Mucosa of descending colon (tissue), 3 donors: ENCODE measurements at regions not wholly inside any gene's neighbourhood (a gene's known extent, or its start where the extent isn't known, plus 50 kb on each side); places are given as distances from the start of the nearest gene placed in this dataset.

Source experiments
- ATAC-seq: fragments of 200-7000 bp; cut with Tn5 transposase; one replicate; pipeline ENCODE4 v1.9.1; 2020; ENCODE audit warnings: mild to moderate bottlenecking, moderate library complexity
- DNase-seq, 3 donors: peaks; one replicate each; pipeline ENCODE4 v3.0.0-alpha.2; 2020
- H3K36me3 ChIP-seq: fragments of 200-600 bp; one replicate; pipeline ENCODE4 v1.8.0; 2021; ENCODE audit warnings: low read depth, mild to moderate bottlenecking
- H3K4me1 ChIP-seq: fragments of 200-600 bp; one replicate; pipeline ENCODE4 v1.8.0; 2021; ENCODE audit warnings: low read depth, mild to moderate bottlenecking
- H3K4me3 ChIP-seq: fragments of 200-600 bp; one replicate; pipeline ENCODE4 v1.8.0; 2021; ENCODE audit warnings: mild to moderate bottlenecking
- H3K9me3 ChIP-seq: fragments of 200-600 bp; one replicate; pipeline ENCODE4 v1.8.0; 2021; ENCODE audit warnings: mild to moderate bottlenecking
- intact Hi-C, 2 donors: fragments of 100-400 bp; cut with DNase I in 1 of 2; cut with micrococcal nuclease in 1 of 2; formaldehyde crosslinking; loops; one replicate each; pipeline versions ENCODE4 v1.11.0 to v1.11.1; 2022; cut with DNase I, micrococcal nuclease
- TF ChIP-seq, protein P1 (sequence below): fragments of 200-600 bp; IDR thresholded peaks from one replicate; pipeline ENCODE4 v1.8.0; 2022; ENCODE audit warnings: antibody characterized with exemption, mild to moderate bottlenecking
- donor health status: DM: no; HTN: no; CAD: no; lungs with moderate emphysema.
- donor health status: DM: no; HTN: no; CAD: no.
- donor health status: DM: no; HTN: yes; CAD: no.

DNA sequence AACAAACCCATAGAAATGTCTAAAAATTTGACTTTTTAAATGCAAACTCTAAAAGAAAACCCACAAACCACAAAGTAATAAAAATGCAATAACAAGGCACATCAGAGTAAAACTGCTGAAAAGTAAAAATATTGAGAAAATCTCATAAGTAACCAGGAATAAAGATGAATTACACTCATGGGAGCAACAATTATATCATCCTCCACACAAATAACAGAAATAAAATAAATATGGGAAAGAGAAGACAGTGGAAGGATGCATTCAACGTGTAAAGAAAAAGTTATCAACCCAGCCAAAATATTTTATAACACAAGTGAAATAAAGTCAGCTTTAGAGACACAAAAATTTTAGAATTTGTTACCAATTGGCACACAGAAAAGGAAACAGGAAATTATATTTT is 1420.2 kb downstream of the PCDH18 start:
- H3K4me3 ChIP-seq: no peak overlapping the region
- no peak for ATAC-seq
- DNase-seq: no peak
- intact Hi-C loops: no loop called here
- no peaks in the 10 kb centered on the region for H3K36me3 ChIP-seq
- TF ChIP-seq, protein P1, sequence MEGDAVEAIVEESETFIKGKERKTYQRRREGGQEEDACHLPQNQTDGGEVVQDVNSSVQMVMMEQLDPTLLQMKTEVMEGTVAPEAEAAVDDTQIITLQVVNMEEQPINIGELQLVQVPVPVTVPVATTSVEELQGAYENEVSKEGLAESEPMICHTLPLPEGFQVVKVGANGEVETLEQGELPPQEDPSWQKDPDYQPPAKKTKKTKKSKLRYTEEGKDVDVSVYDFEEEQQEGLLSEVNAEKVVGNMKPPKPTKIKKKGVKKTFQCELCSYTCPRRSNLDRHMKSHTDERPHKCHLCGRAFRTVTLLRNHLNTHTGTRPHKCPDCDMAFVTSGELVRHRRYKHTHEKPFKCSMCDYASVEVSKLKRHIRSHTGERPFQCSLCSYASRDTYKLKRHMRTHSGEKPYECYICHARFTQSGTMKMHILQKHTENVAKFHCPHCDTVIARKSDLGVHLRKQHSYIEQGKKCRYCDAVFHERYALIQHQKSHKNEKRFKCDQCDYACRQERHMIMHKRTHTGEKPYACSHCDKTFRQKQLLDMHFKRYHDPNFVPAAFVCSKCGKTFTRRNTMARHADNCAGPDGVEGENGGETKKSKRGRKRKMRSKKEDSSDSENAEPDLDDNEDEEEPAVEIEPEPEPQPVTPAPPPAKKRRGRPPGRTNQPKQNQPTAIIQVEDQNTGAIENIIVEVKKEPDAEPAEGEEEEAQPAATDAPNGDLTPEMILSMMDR: no peak
- H3K4me1 ChIP-seq: no peaks in the 10 kb centered on the region
- no peaks in the 10 kb centered on the region for H3K9me3 ChIP-seq

DNA sequence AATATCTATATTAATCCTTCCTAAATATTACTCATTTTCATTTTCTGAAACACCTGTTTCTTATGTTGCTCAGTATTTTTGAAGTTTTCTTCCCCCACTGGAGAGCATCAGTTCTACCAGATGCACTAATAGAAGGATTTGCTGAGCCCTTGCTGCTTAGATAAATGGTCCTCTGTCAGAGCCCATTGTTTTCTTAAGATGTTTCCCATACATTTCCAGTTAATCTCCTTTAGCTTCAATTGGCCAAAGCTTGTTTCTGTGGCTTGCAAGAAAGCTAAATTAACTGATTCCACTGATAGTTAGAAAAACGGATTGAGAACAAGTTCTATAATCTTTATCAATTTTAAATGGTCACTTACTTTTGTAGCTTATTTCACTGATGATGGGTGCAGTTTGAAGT is 1425.5 kb downstream of the PCDH18 start:
- Histone ChIP-seq H3K4me1 (no peaks in the 10 kb centered on the region), H3K4me3 (no peak overlapping the region), H3K36me3 (no peaks in the 10 kb centered on the region), H3K9me3 (no peaks in the 10 kb centered on the region)
- TF ChIP-seq, protein P1: no peak
- intact Hi-C loops: no loop called here
- ATAC-seq: no peak
- DNase-seq: no peak

DNA sequence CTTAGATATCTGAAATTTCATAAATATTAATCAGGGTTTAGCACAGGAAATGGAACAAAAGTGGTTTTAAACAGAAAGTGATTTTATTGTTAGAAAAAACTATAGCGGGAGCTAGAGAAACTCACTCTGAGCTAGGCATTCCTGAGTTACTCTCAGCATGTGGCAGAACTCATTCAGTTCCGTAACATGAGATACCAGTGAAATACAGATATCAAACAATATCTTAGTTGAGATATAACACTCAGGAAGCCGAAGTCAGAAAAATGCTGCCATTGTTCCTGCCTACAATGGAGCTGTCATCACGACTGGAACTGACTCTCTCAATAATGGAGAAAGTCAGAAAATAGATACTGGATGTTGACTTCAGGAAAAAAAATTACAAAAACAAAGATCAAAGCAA is 1428.7 kb downstream of the PCDH18 start:
- TF ChIP-seq, protein P1: no peak
- Histone ChIP-seq H3K36me3 (no peaks in the 10 kb centered on the region), H3K4me3 (no peak overlapping the region), H3K9me3 (no peaks in the 10 kb centered on the region), H3K4me1 (no peaks in the 10 kb centered on the region)
- intact Hi-C loops: no loop called here
- DNase-seq (no peak), ATAC-seq (no peak)

DNA sequence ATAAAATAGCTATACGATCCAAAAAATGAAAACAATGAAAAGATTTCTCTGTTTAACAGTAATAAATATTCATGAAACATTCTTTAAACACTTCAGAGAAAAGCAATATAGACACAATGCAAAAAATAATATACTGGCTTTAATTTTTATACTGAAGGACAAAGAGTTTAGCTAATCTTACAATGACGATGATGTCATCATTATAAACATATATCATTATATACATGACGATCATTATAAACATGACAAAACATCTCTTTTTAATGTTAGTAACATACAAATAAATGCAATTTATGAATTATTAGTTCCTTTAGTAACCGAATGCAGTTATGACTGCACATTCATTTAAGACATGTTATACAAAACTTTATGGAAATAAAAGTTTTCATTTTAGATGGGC is 1434.6 kb downstream of the PCDH18 start:
- DNase-seq (no peak), ATAC-seq (no peak)
- Histone ChIP-seq H3K4me1 (no peaks in the 10 kb centered on the region), H3K9me3 (no peaks in the 10 kb centered on the region), H3K36me3 (no peaks in the 10 kb centered on the region), H3K4me3 (no peak overlapping the region)
- TF ChIP-seq, protein P1: no peak
- intact Hi-C loops: no loop called here

DNA sequence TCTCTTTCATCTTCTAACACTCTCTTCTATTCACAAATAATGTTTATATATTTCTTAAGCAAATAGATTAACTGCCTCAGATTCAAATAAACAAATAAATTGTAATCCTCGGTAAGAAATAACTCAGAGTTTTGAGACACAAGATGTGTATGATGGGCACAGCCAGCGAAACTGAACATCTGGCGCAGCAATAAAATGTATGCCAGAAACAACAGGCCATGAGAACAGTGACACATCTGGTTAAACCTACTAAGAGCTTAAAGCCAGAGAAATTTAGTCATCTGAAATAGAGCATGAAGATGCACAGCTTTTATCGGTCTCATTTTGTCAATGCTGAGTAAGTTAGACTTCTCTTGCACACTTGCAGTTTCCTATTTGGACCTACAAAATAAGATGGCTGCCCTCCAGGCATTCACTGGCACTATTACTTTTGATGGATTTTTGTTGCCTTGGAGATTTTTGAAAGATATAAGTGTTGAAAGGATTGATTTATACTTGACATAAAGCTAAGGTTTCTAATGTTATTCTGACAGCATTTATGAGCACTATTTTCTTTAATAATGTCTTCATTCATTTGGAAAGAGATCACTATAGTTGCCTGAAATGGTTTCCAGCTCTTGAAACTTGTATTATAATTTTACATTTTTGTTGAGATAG is 1444.0 kb downstream of the PCDH18 start:
- no peak for DNase-seq
- ATAC-seq: no peak
- TF ChIP-seq, protein P1: no peak
- no peaks in the 10 kb centered on the region for H3K9me3 ChIP-seq
- no peak overlapping the region for H3K4me3 ChIP-seq
- no peaks in the 10 kb centered on the region for H3K36me3 ChIP-seq
- intact Hi-C loops: no loop called here
- H3K4me1 ChIP-seq: no peaks in the 10 kb centered on the region

DNA sequence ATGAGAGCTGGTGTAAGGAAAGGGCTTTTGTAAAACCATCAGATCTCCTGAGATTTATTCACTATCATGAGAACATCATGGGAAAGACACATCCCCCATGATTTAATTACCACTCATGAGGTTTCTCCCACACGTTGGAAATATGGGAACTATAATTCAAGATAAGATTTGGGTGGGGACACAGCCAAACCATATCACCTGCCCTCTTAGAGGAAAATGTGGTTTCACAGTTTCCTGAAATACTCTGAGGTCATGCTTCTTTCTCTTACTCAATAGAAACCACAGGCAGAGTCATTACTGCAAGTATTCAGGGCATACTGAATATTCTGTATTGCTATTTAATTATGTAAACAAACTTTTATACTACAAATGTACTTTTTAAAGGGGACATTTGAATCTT is 1453.3 kb downstream of the PCDH18 start:
- Histone ChIP-seq H3K4me1 (no peaks in the 10 kb centered on the region), H3K9me3 (no peaks in the 10 kb centered on the region), H3K4me3 (no peak overlapping the region), H3K36me3 (no peaks in the 10 kb centered on the region)
- TF ChIP-seq, protein P1: no peak
- DNase-seq (no peak), ATAC-seq (no peak)
- intact Hi-C loops: no loop called here
